HepG2 (cell line): ENCODE measurements at regions not wholly inside any gene's neighbourhood (a gene's known extent, or its start where the extent isn't known, plus 50 kb on each side); places are given as distances from the start of the nearest gene placed in this dataset.

Source experiments
- ATAC-seq: fragments of 200-7000 bp; cut with Tn5 transposase; 3 replicates; pipeline ENCODE4 v1.9.1; 2020; ENCODE audit warnings: mild to moderate bottlenecking, moderate library complexity
- BruUV-seq: library from RNA; stranded (reverse); fragments of 400-500 nt; replicated peaks from 2 replicates; lab custom pipeline; 2021; lab: Mats Ljungman, UMichigan
- CTCF ChIA-PET: fragments of 300-600 bp; formaldehyde crosslinking; extraction: SDS; loops from one replicate; lab custom pipeline; 2021; ENCODE audit warnings: low total read pairs, inconsistent platforms, low intra/inter-chr PET ratio; lab: Yijun Ruan, JAX
- POLR2A ChIA-PET: fragments of 350-600 bp; sonication (Branson Sonifier 250); formaldehyde crosslinking; loops from one replicate; lab custom pipeline; 2020; ENCODE audit warnings: antibody characterized with exemption, inconsistent platforms; lab: Yijun Ruan, JAX
- DNase-seq: peaks from one replicate; pipeline ENCODE4 v3.0.0-alpha.2; 2015; ENCODE audit warnings: low spot score
- FAIRE-seq: peaks from 3 replicates; lab custom pipeline; 2011; peaks lifted over from hg19 to GRCh38; lab: Jason Lieb, UNC
- H2AFZ ChIP-seq: one replicate; pipeline ENCODE4 v1.6.1; 2011; ENCODE audit warnings: low read length, inconsistent platforms
- H3K27ac ChIP-seq: fragments of 300-600 bp; 3 replicates; pipeline ENCODE4 v1.8.0; 2011; ENCODE audit warnings: mixed run types, mild to moderate bottlenecking, mixed read lengths, low read length, inconsistent platforms; ENCODE audit not compliant: insufficient read depth; ENCODE audit errors: extremely low read length
- H3K27me3 ChIP-seq, 2 experiments: fragments of 200-600 bp in 1 of 2; 2 replicates in 1 of 2; 3 replicates in 1 of 2; pipeline versions ENCODE4 v1.6.0 to v1.8.0; 2011; ENCODE audit warnings: low read length in 2 of 2, mild to moderate bottlenecking in 2 of 2, moderate library complexity in 2 of 2, inconsistent platforms in 1 of 2; ENCODE audit not compliant: insufficient read depth in 2 of 2, control insufficient read depth in 1 of 2
- H3K36me3 ChIP-seq, 2 experiments: fragments of 200-600 bp in 1 of 2; replicated peaks in 1 of 2; 2 replicates in 1 of 2; 3 replicates in 1 of 2; pipeline versions ENCODE4 v1.5.1 to v1.8.0; 2011; ENCODE audit warnings: low read length in 2 of 2, inconsistent platforms in 1 of 2; ENCODE audit not compliant: insufficient read depth in 2 of 2, control insufficient read depth in 1 of 2
- H3K4me1 ChIP-seq: 2 replicates; pipeline ENCODE4 v1.5.1; 2012; ENCODE audit warnings: low read length, inconsistent platforms; ENCODE audit not compliant: insufficient read depth
- H3K4me2 ChIP-seq: 2 replicates; pipeline ENCODE4 v1.6.0; 2011; ENCODE audit warnings: low read depth, low read length, inconsistent platforms
- H3K4me3 ChIP-seq, 3 experiments: fragments of 200-600 bp in 1 of 3; sonication (generic), shearing (Covaris generic) in 1 of 3; replicated peaks in 1 of 3; 2 replicates each; pipeline ENCODE4 v1.5.1; 2011 to 2016; ENCODE audit warnings: low read length in 3 of 3, inconsistent platforms in 2 of 3, low read depth in 2 of 3, mild to moderate bottlenecking in 2 of 3, control low read depth in 1 of 3, mixed read lengths in 1 of 3; ENCODE audit not compliant: insufficient read depth in 1 of 3
- H3K79me2 ChIP-seq: one replicate; pipeline ENCODE4 v1.6.1; 2011; ENCODE audit warnings: low read length, inconsistent platforms; ENCODE audit not compliant: insufficient read depth
- H3K9ac ChIP-seq: 2 replicates; pipeline ENCODE4 v1.6.0; 2011; ENCODE audit warnings: mild to moderate bottlenecking, low read depth, low read length, inconsistent platforms; ENCODE audit not compliant: insufficient read depth
- H3K9me3 ChIP-seq: 2 replicates; pipeline ENCODE4 v1.5.1; 2012; ENCODE audit warnings: mild to moderate bottlenecking, low read length
- H4K20me1 ChIP-seq: 2 replicates; pipeline ENCODE4 v1.6.0; 2011; ENCODE audit warnings: inconsistent platforms, mild to moderate bottlenecking, low read length, moderate library complexity; ENCODE audit not compliant: insufficient read depth
- HNRNPLL ChIP-seq: fragments of 200-400 bp; formaldehyde crosslinking; IDR thresholded peaks from 2 replicates; pipeline ENCODE4 v1.6.1; 2017; ENCODE audit warnings: mild to moderate bottlenecking, low read depth, low read length; ENCODE audit not compliant: poor library complexity, severe bottlenecking
- KLF12 ChIP-seq: sonication (generic); formaldehyde crosslinking; IDR thresholded peaks from 2 replicates; pipeline ENCODE4 v1.4.0; 2020; ENCODE audit warnings: missing genetic modification reagents, borderline replicate concordance
- MAFK ChIP-seq, 2 experiments: IDR thresholded peaks in 1 of 2; conservative IDR thresholded peaks in 1 of 2; 2 replicates each; pipeline ENCODE4 v1.6.1; 2011; ENCODE audit warnings: improper control_type of control experiment in 2 of 2, low read length in 2 of 2
- WGBS: methylation state at CpG from one replicate; pipeline ENCODE4 v1.1.6; 2017; ENCODE audit warnings: low lambda C conversion rate; 5-methylcytosine and 5-hydroxymethylcytosine counted together
- in situ Hi-C: cut with HindIII; loops from 2 replicates; pipeline ENCODE4 v1.10.0; 2017; ENCODE audit warnings: low pct_unique_long_range_greater_than_20kb; ENCODE audit not compliant: extremely low pct_ligation_motif_present
- intact Hi-C: fragments of 100-400 bp; cut with micrococcal nuclease; formaldehyde crosslinking; loops from one replicate; pipeline ENCODE4 v1.10.0; 2022; ENCODE audit not compliant: unreplicated experiment

- 0% methylated on average over 2 of the region's 3 CpGs for WGBS
- Histone ChIP-seq H3K27me3 (0 out of 5 replicates have a peak, but pooled peaks cover 0 to 1% of the 10 kb centered on the region in 2 experiments), H3K4me3 (no peak overlapping the region), H3K79me2 (no peaks in the 10 kb centered on the region), H3K27ac (no peak overlapping the region), H4K20me1 (no peaks in the 10 kb centered on the region), H3K36me3 (no peaks in the 10 kb centered on the region), H3K4me1 (no peaks in the 10 kb centered on the region), H3K9me3 (no peaks in the 10 kb centered on the region), H2AFZ (no peak overlapping the region), H3K9ac (no peak overlapping the region), H3K4me2 (no peak overlapping the region)
- no peak for TF ChIP-seq KLF12 (CRISPR knock-in tag)
- BruUV-seq: no TSS peak
- FAIRE-seq (no peak), DNase-seq (no peak), ATAC-seq (no peak)
- POLR2A ChIA-PET: no interaction called here
- in situ Hi-C loops (no loop called here), intact Hi-C loops (no loop called here)
- CTCF ChIA-PET: no interaction called here
Observed at GRCh38 chr9:105978826-105979225, 284.5 kb downstream of the TMEM38B start.

- no peak for TF ChIP-seq HNRNPLL
- TF ChIP-seq MAFK (conservative IDR thresholded peaks at IDR 0.05 in 1 of 2, IDR thresholded peaks at IDR 0.05 in 1 of 2; ENCODE audit: low read length in 2 of 2): 0 out of 4 replicates have a peak, but pooled peaks of 1 of the 2 experiments have one; percentile 1
- in situ Hi-C loops: no loop called here
- DNase-seq: no peak
- Histone ChIP-seq H3K9me3 (no peaks in the 10 kb centered on the region), H3K79me2 (no peaks in the 10 kb centered on the region), H3K4me1 (no peaks in the 10 kb centered on the region), H2AFZ (no peak overlapping the region), H3K36me3 (no peaks in the 10 kb centered on the region), H4K20me1 (no peaks in the 10 kb centered on the region), H3K9ac (no peak overlapping the region), H3K4me3 (no peak overlapping the region), H3K27me3 (0 out of 5 replicates have a peak, but pooled peaks cover 0 to 1% of the 10 kb centered on the region in 2 experiments), H3K27ac (no peak overlapping the region), H3K4me2 (no peak overlapping the region)
- 71% methylated on average over 2 of the region's 2 CpGs for WGBS
- ChIA-PET CTCF (no interaction called here), POLR2A (no interaction called here)
- BruUV-seq: no TSS peak
- intact Hi-C loops: no loop called here
- no peak for ATAC-seq
- no peak for FAIRE-seq
Observed at GRCh38 chr9:105979290-105979689, 284.9 kb downstream of the TMEM38B start.
